CD4-positive, alpha-beta T cell treated with Interleukin-15 for 4 hours (primary cell): ENCODE measurements at regions not wholly inside any gene's neighbourhood (a gene's known extent, or its start where the extent isn't known, plus 50 kb on each side); places are given as distances from the start of the nearest gene placed in this dataset.

Experiments used
- DNase-seq: peaks from one replicate; pipeline ENCODE4 v3.0.0-alpha.2; 2020; ENCODE audit warnings: low spot score

DNA sequence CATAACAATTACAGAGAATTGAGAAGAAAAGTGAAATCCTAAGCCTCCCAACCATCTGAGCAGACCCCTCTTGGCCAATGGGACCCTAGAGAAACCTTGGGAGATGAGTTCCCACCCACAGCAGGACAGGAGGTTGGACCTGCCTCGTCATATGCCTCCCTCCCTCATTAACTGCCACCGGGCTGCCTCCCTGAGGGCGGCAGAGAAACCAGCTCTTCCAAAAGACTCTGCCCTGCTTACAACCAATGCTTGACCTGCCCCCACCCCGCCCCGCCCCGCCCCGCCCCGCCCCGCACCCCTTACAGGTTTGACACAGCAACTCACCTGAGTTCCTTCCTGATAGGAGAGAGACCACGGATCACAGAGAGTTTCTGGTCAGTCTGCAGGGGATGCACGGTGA, 86.1 kb downstream of the ADRA2C start:
- no peak for DNase-seq

DNA sequence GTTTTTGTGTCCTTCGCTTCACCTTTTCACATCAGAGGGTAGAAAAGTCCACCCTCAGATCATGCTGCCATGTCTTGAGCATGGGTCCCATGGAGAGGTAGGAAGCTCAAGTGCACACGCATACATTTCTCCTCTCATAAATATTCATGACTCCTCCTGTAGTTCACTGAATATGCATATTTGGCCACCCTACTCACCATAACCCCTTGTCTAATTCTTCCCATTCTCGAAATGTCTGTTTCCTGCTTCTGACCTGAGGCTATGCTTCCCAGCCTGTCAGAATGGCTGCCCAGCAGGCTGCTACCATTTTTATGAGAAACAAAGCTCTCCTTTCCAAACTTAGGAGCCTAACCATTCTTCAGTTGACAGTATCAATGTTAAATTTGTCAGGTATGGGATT, 86.5 kb downstream of the ADRA2C start:
- DNase-seq = no peak

DNA sequence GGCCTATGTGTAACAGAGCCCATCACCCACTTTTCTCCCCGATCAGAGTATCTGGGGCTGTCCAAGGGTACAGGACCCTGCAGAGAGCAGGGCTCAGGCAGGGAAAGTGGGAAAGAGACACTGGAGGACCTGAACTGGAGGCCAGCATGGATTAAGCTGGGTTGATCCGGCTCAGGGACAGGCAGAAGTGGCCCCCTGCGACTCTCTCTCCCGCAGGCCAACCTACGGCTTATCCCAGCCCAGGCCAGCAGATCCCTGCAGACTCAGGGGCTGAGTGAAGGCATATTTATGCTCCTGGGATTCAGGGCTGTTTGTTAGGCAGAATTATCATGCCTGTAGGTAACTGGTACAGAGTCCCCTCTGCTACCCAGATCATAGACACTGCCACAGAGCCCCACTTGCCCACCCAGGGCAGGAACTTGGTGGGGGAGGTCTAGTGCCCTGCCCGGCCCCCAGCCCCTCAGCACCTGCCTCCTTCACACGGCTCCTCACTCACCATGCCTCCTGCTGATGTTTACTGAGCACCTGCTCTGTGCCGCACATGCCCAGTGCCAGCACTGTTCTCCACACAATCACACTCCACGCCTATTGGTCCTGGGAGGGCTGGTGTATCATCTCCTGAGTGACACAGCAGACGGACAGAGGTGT, 87.3 kb downstream of the ADRA2C start:
- no peak for DNase-seq

DNA sequence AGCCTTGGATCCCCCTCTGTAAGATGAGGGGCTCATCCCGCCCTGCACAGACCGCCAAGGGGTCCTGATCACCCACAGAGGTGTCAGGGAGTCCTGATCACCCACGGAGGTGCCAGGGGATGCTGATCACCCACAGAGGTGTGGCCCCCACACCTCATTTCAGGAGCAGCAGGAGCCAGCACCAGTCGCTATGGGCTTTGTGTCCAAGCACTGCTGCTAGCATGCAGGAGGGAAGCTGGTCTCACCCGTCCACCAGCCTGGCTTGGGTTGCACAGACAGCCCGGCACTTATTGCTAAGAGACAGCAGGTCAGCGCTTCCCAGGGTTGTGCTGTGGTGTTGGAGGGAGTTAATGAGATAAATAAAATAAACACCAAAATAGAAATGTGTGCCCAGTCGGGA, 88.5 kb downstream of the ADRA2C start:
- no peak for DNase-seq

DNA sequence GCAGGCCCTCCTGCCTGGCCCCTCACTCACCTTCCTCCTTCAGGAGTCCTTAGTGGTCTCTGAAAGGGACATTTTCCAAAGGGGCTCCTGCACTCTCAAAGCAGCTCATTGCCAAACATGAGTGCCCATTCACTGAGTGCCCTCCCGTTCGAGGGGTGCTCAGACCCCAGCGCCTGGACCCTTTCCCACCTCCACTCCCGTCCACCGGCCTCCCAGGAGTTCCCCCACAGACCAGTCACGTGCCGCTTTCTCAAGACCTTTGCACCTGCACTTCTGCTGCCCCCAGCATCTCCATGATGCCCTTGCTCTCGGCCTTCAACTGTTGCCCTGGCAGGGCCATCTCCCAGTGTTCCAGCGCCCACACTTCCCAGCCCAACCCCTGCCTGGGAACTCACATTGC, 89.5 kb downstream of the ADRA2C start:
- DNase-seq = no peak

DNA sequence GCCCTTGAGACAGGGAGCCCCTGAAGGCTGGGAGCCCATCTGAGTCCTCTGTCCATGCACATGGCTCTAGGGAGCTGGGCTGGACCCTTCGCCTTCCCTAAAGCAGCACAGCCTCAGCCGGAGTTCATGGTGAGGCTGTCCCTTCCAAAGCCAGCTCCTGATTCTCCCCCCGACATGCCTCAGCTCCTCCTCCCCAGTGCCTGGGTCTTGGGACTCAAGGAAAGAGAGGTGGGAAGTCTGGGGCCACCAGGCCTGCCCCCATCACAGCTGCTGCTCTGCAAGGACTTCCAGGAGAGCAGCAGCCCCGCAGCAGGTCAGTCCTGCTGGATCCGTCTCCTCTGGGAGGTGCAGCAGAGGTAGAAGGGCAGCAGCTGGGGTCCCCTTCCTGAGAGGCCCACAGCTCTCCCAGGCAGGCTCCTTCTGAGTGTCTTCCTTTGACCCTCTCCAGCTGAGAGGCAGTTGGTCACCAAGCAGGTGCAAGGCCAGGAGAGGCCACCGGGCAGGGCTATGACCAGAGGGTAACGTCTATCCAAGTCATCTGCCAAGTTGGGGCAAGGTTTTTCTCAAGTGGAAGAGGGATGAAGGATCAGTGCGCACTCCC, 90.5 kb downstream of the ADRA2C start:
- DNase-seq = no peak

DNA sequence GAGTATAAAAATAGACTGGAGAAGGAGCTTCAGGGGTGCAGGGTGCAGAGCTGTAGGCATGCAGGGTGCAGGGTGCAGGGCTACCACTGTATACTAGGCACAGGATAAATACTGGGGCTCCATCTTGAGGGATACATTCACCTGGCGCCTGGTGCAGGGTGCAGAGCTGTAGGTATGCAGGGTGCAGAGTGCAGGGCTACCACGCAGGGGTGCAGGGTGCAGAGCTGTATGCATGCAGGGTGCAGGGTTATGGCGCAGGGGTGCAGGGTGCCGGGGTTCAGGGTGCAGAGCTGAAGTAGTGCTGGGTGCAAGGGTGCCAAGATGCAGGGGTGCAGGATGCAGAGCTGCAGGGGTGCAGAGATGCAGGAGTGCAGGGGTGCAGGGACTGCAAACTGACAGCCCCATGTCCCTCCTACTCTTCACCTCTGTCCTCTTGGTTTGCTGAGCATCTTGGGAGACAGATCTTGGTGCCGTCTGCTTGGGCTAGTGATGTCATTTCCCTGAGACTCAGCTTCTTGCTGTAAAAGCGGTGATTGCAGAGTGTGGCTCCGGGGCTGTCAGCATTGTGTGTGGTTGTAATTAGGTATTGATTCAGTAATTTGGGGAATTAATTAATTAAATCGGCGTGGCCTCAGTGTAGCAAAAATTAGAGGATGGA, 91.2 kb downstream of the ADRA2C start:
- no peak for DNase-seq

DNA sequence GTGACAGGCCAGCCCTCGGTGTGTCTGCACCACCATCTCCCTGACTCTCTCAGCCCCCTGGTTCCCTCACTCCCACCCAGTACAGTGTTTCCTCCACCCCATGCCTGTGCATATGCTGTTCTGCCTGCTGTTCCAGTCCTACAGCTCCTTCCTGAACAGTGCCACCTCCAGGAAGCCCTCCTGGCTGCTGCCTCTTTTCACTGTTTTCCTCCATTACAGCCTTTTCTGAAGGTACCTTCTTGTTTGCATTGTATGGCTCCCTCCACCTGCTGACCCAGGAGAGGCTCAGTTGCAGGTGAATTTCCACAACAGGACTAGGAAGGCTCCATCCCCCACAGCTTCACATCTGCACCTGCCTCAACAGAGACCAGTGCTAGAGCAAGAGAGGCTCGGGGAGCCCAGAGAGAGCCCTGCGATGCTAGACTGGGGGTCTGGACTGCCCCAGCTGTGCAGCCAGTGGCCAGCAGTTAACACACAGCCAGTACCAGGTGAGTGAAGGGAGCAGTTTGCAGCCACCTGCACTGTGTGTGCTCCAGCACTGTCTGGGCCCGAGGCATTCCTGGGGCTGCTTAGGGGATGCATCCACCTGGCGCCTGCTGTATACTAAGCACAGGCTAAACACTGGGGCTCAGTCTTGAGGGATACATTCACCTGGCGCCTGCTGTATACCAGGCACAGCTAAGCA, 92.0 kb downstream of the ADRA2C start:
- DNase-seq = no peak

DNA sequence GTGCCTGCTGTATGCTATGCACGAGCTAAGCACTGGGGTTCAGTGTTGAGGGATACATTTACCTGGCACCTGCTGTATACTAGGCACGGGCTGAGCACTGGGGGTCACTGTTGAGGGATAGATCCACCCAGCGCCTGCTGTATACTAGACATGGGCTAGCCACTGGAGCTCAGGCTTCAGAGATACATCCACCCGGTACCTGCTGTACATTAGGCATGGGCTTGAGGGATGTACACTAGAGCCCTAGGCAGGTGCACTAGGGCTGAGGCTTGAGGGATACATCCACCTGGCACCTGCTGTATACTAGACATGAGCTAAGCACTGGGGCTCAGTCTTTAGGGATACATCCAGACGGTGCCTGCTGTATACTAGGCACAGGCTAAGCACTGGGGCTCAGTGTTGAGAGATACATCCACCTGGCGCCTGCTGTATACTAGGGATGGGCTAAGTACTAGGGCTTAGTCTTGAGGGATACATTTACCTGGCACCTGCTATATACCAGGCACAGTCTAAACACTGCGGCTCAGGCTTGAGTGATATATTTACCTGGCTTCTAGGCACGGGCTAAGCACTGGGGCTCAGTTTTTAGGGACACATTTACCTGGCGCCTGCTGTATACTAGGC, 92.7 kb downstream of the ADRA2C start:
- no peak for DNase-seq

DNA sequence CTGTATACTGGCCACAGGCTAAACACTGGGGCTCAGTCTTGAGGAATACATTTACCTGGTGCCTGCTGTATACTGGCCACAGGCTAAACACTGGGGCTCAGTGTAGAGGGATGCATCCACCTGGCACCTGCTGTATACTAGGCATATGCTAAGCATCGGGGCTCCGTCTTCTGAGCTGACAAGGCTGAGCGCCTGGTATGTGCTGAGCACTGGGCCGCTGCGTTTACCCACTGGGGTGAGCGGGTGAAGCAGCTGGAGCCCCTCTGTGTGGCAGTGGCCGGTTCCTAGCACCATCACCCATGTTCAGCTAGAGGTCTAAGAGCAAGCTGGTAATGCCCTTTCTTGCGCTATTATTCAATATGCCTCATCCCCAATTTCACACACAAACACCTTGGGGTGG, 93.4 kb downstream of the ADRA2C start:
- DNase-seq = no peak

DNA sequence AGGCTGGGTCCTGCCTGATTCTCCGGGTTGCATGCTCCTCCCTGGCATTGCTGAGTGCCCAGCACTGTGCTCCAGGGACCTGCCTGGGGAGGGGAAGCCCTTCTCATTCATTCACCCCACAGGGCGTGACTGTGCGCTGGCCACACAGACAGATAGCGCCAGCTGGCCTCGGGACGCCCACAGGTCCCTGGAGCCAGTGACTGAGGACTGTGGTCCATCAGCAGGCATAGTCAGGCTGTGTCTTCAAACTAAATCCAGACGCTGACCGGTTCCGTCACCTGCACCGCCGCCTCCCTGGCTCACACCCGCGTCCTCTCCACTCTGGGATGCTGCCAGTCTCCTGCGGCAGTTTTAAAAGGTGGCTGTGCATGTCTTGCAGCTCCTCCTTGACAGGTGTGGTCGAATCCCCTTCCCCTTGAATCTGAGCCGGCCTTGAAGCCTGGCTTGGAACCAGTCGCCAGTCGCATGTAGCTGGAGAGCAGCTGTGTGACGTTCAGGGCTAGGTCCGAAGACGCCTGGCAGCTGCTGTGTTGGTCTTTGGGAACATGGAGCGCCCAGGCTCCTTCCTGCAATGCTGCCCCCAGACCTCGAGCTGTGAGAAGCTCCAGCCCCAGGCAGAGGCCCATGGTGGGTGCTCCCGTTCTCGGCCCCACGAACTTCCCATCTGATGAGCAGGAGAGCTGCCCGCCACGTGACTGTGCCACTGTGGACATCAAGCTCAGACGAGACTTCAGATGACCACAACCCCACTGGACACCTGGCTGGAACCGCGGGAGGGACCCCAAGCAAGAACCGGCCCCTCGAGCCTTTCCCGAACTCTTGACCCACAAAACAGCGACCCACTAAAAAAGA, 94.1 kb downstream of the ADRA2C start:
- DNase-seq = no peak

DNA sequence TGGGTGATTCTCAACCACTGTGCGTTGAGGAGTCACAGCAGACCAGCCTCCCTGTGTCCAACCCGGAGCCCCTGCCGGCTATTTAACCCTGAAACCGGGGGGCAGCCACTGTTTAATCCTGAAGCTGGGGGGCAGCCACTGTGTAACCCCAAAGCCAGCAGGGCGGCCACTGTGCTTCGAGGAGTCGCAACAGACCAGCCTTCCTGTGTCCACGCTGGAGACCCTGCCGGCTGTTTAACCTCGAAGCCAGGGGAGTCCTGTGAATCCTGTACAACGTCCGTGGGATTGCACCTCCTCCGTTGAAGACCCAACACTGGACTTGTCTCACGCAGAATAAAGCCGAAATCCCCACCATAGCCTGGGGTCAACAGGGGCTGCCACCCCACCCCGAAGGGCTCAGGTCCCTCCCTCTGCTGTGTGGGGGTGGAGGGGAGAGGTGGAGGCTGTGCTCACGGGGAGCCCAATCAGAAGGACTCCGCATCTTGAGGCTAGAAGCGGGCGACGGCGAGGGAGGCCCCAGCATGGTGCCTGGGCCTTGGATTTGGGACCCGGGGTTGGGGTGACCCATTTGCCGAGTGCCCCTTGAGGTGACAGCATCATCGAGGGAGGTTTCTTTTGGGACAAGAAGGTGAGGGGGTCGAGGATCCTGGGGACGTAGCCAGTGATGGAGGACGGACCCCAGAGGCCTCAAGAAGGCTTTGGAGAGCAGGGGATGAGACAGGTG, 94.9 kb downstream of the ADRA2C start:
- no peak for DNase-seq

DNA sequence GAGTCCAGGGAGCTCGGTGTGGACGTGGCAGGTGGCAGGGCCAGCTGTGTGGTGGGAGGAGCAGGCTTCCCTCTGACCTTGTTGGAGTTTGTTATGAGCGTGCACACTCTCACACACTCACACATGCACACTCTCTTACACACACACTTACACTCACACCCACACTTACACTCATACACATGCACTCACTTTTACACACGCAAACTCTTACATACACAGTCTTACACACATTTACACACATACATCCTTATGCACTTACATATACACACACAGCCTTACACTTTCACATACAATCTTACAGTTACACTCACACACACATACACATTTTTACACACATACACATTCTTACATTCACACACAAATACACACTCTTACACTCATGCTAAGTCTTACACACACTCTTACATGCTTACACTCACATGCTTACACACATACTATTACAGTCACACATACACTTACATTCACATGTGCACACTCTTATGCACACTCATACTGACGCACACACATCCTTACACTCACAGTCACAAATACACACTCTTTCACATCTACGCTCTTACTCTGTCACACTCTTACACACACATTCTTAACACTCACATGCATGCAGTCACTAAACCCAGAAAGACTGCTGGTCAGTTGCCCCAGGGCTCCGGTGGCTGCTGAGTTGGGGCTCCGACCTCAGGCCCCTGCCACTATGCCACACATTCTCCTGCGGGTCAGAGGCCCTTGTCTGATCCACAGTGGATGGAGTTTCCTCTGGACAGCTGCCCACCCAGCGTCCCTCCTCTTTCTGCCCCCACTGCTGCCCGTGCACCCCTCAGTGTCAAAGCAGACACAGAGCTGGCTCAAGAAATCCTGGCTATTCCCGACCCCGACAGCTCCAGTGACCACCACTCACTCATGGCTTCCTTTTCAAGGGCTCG, 95.8 kb downstream of the ADRA2C start:
- DNase-seq = no peak

DNA sequence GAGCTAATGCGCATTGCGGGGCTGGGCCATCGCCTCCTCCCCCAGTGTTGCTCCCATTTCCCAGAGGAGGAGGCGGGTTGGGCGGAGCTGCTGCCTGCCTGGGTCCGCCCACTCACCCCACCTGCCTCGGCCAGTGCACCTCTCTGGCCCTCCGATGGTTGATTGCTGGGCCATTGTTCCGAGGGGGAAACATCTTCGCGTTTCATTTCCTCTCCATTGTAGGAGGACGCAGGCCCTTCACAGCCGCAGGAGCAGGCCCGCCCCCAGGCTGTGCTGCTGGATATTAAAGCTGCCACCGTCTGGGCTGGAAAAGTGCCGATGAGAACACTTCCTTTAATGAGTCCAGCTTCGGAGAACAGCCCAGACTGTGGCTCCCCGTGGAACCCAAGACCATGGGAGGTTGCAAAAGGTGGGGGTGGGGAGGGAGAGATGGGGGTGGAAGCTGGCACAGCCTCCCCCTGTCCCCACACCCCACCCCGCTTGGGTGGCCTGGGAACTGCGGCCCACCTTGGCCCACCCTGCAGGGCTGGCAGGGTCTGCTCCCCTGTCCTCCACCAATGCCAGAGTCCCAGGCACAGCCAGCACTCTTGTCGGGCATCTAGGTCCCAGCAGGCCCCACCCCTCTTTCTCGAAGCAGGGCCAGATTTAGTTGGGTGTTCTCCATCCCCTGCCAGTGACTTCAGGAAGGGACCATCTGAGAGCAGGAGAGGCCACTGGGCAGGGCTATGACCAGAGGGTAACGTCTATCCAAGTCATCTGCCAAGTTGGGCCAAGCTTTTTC, 96.6 kb downstream of the ADRA2C start:
- no peak for DNase-seq

DNA sequence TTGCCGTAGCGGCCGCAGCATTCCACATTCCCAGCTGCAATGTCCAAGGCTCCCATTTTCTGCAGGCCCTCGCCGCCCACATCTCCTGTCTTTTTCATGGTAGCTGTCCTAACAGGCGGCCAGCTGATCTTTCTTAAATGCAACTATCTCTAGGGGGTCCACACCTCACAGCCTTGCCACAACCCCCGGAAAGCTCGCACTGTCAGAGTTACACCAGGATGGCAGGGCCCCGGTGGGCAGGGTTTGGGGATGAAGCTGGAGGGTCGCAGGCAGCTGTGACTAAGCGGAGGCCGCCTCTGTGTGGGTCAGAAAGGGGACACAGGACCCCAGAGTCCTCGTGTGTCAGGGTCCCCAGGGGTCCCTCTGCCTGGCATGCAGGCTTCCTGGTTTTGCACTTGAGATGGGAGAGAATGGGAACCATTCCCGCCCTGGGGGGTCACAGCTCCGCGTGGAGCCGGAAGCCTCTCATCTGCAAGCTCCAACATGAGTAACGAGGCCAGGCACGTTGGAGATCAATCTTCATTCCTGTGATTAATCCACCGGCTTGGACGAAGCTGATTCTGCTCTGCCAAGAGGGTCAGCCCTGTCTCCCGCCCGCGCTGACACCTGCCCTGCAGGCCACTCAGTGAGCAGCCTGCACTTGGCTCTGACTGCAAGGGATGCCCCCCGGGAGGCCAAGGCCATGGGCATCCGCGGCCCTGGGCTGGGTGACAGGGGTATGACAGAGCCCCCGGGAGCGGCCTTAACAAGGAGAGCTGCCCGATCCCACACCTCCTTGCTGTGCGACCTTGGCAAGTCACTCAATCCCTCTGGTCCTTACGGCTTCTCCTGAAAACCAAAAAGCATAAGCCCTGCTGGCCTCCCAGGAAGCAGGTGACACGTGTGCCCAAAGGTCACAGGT, 97.9 kb downstream of the ADRA2C start:
- no peak for DNase-seq

DNA sequence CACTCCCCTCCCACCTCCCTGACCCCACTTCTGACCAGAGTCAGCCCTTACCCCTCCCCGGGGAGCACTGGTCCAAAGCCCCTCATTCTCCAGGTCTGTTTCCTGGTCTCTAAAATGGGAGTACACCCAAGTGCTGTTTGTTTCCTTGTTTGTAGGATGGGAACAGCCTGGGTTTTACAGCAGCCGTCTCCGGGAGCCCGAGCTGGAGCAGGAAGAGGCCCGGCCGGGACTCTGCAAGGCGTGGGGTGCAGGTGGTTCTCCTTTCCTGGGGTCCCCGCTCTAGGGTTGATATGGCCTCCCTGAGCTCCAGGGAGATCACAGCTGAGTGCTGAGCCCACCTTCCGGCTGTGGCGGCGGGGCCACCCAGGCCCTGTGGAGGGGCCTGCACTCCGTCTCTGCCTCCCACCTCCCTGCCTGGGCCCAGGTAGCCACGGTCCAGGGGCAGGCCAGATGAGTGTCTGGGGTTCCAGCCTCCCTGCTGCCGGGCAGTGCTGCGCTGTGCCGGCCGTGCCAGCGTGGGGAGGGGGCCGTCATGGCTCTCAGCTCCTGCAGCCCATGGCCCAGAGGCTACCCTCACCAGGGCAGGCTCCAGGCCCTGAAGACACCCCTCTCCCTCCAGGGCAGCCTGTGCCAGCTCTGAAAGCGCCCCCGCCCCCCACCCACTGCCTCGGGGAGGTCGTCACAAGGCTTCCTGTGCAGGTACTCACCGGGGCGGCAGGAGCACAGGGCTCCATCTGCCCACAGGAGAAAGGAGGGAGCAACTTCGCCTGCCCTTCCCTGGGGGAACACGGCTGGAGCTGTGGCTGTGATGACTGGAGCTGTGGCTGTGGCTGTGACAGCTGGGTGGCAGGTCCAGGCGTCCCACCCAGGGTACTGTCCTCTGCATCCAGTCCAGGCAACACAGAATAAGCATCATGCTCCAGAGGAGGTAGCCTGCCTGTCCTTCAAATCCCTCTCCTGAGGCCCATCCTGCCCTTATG, 98.8 kb downstream of the ADRA2C start:
- DNase-seq = no peak
